ENCODE measurements at regions not wholly inside any gene's neighbourhood (a gene's known extent, or its start where the extent isn't known, plus 50 kb on each side); places are given as distances from the start of the nearest gene placed in this dataset.

DNA sequence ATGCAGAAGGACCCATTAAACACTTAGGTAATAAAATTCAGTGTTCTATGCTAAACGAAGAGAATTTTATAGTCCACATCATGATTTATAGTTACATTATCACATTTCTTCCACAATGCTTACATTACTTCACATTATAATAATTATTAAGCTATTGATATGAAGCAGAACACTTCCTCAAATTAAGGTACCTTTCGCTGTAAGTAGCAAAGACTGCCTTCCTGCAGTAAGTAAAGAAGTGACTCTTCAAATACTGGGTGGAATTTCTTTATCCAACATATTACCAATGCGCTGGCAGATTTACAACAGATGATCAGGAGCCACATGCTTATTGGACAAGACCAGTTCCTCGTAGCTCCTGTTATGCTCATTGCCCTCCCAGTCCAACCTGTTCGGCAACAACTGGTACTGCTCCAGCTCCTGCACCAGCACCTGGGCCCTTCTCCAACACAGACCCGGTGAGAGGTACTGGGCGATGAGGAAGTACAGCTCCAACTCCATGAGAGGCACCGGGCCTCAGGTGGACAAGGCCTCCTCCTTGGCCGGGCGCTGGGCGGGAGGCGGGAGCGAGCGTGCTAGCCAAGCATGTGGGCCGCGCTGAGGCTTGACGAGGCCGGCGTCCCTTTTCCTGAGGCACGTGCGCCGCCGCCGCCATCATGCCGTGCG lies 210.7 kb upstream of the ATP2B1 start:
- no peak for DNase-seq
- ATAC-seq = no peak

DNA sequence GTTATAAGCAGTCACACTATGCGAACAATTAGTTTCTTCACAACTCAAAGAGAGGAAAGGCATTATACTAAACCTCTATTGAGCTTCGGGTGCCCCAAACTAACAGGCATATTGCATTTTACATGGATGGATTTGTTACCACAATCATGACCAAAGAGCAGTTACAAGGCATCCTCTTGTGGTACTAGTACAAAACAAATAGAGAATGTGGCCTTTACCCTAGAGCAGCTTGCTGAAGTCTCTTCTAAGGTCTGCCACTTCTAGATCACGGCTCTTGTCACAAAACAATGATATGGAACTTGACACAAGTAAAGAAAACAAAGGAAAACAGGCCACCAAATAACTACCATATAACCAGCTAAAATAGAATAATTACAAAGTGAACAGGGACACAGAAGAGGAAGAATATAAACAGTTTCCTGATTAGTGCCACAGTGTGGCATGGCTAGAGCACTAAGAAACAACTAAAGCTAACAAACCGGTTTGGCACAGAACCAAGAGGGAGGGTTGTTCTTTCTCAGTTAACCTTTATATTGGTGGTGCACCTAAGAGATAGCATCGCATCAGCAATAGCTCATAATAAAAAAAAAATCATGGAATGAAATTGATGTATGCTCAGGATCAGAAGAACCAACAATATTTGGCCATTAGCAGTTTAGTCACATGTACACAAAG lies 209.7 kb upstream of the ATP2B1 start:
- DNase-seq (no peak), ATAC-seq (no peak)

DNA sequence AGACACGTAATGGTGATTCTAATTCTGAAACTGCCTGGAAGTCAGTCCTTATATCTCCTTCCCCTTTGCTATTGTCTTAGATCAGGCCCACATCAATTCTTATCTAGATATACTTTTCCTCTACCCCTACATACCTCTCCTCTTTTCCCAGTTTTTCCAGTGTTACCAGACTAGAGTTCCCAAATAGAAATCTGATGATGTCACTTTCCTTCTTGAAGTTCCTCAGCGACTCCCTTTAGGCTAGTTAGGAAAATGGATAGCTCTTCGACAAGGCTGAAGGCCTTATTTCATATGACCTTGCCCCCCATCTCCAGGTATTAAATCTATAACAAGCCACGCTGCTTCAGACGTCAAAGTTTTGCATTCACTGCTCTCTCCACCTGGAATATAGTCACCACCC lies 201.1 kb upstream of the ATP2B1 start:
- ATAC-seq (no peak), DNase-seq (no peak)

DNA sequence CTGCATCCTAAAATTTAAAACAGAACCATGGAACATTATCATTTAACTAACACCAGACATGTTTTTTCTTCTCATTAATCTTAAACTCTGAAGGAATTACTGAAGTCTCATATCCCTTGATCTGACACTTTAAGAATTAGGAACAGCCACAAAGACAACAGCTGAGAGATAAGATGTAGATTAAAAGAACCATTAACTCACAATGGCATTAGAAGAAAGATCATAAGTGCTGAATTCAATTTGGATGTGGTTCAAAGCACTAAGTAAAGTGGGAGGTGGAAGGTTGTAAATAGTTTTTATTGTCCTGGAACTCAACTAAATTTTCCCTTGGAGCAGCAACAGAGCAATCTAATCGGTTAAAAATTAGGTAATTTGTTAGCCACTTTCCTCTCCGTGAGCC lies 199.0 kb upstream of the ATP2B1 start:
- no peak for DNase-seq

DNA sequence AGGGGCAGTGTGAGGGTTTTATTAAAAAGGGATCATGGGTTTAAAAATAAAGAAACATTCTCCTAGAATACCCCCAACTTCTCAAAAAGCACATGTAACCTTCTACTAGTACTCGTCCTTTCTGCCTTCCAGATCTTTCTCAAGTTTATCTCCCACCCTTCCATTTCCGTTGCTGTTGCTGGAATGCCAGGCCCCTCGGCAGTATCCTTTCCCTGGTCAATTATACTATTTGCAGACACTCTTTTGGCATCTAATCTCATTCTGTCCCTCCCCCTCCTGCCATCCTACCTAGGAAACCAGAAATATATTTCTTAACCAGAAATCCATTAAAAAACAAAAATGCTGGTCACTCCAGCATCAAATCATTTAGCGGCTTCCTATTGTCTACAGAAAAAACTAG lies 198.2 kb upstream of the ATP2B1 start:
- ATAC-seq (no peak), DNase-seq (no peak)

More for the DNA sequence above, 199.0 kb upstream of the ATP2B1 start:
- no peak for ATAC-seq

DNA sequence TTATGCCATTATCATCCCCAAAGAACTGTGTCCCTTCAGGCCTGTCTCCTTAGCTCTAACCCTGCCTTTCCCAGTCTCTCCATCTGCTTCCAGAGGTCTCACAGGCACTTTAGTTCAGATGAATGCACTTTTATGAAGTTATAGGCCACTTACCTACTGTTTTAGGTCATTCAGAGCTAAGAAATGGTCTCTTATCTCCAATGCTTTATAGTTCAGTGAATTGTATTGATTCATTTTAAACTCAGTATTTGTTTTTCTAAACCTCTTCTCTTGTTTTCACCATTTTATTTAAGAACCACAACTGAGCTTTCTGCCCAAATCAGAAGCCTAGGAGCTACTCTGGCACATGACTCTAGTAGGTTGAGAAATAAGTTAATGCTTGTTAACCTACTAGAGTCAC lies 197.5 kb upstream of the ATP2B1 start:
- DNase-seq (no peak), ATAC-seq (no peak)

DNA sequence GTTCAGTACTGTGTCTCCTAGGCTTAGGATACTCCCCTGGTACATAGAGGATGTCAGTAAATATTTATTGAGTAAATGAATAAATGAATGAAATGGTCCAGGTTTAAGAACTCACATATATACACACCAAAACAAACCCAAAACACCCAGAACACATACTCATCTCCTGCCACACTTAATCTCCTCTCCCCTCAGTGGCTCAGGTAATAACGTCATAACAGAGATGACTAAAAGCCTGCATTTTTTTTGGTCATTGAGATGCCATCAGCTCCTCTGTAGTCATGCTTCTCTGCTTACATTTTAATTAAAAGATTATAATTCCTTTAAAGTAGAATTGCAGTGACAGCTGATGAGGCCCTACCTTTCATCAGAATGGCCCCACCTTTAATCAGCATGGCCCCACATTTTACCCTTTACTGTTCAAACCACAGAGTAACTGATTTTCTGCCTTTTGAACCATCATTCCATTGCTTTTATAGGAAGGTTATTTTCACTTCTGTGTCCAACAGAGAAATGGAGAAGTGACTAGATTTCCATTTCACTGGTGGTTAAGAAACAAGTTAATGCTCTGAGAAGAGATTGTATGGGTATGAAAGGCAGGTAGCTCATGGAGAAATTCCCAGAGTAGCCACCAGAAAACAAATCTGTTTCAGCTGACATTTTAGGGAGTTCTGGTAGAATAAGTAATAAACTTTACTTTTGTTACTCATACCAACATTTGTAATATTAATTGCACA lies 193.4 kb upstream of the ATP2B1 start:
- no peak for DNase-seq
- ATAC-seq = no peak

DNA sequence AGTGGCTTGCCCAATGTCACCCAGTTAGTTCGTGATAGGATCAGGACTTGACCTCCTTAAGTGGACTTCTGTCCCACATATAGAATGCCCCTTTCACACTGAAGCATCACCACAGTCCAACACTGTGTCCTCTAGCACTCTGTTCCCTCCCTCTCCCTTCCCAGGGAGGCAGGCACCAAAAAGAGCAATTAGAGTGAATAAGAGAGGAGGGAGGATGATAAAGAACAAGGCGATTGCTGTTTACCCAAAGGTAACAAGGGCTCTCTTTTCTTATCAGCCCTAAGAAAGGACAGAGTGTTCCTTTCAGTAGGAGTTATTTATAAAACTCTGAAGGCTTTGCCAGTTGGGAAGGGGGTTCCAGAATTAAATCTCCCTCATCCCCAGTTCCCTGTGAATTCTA lies 192.7 kb upstream of the ATP2B1 start:
- no peak for ATAC-seq
- DNase-seq = no peak

DNA sequence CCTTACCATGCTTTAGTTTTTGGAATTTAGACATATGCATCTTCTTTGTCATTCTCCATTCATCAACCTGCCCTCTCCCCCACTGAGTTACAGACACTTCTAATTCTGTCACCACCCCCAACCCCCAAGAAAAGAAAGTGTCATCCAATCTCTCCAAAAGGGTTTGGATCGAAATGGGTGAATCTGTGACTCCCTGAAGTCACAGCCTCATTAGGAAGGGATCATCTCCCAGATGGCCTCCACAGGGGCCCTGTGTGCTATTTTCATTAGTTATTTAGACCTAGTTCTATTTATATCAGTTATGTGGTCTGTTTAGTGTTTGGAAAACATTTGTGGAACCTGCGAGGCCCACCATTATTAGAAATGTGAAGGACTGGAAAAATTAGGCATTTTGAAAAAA lies 191.0 kb upstream of the ATP2B1 start:
- DNase-seq (no peak), ATAC-seq (no peak)

DNA sequence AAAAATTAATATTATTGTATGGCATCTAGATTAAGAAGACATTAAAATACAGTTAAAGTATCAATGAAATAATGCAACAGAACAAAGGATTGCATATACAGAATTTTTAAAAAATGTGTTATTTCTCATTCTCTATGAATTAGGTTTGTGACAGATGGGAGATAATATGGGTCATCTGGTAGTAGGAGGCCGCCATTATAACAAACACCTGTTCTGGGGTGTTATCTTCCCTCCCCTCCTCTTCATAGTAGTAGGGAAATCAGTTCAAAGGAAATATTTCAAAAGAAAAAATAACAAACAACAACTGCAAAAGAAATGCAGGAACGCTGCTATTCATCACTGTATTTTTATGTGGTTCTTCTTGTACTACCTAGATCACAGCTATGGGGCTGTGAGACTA lies 187.0 kb upstream of the ATP2B1 start:
- ATAC-seq (no peak), DNase-seq (no peak)

DNA sequence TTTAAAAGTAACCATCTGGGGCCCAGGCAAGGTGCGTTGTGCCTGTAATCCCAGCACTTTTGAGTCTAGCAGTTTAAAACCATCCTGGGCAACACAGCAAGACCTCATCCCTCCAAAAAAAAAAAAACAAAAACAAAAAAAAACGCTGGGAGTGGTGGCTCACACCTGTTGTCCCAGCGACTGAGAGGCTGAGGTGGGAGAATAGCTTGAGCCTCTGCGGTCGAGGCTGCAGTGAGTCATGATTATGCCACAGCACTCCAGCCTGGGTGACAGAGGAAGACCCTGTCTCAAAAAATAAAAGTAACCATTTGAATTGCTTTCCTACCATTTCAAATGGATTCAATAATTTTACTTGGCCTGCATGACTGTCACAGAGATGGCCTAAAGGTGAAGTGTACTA lies 186.5 kb upstream of the ATP2B1 start:
- ATAC-seq = no peak
- DNase-seq = no peak

DNA sequence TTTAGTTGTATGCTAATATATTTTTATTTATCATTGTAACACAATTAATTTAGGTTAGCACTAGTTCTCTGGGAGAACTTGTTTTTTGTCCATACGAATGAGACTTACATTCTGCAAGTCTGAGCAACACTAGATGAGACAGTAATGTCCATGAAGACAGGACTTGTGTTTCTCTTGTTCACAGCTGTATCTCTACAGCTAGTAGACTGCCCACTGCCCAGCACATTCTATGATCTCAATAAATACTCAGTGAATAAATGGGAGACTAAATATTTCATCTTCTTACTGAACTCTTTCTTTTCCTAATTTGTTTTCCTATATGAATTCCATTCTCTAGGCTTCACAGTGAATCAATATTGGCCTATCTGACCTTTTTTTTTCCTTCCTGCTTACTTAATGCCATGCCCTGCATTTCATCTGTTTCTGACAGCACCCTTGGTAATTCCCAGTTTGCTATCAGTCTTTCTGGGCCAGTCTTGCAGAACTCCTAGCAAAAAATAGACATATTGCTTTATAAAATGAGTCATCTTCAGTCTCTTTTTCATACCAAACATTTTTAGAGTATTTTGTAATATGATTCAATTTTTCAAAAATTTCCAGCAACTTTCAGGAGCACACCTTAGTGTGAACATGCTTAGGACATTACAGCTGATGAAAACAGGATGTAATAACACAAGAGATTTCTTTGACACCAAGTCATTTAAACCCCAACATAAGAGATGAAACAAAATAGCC lies 185.5 kb upstream of the ATP2B1 start:
- DNase-seq = no peak
- ATAC-seq = no peak

DNA sequence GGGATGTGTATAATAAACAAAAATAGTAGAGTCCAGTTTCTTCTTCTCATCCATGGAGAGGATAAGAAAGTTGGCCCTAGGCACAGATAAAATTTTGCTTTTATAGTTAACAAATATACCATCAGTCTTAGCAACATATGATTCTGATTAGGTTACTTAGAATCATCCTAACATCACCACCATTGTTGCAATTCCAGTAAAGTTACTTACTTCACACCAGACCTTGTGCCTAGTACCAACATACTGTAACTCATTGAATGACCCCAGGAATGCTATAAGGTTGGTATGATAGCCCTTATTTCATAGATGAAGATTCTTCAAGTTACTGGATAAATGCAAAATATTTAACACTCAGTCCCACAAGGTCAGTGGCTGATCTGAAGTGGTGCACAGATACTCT lies 183.8 kb upstream of the ATP2B1 start:
- no peak for DNase-seq
- ATAC-seq = no peak

DNA sequence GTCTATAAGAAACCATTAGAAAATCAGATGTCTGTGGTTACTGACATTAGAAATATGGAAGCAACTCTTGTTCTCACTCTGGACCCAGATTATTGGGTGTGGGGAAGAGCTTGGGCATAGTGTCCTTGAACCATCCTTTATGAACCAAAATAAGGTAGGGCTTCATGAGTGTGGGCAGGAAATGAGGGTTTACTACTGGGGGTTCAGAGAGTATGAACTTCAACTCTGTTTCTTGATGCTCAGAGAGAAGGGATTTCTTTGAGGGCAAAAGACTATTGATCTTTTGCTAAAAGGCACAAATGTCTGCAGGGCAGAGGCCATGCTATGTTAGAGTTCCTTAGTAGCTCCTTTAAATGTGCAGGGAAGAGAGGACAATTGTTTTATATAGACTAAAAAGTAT lies 183.3 kb upstream of the ATP2B1 start:
- no peak for ATAC-seq
- no peak for DNase-seq

DNA sequence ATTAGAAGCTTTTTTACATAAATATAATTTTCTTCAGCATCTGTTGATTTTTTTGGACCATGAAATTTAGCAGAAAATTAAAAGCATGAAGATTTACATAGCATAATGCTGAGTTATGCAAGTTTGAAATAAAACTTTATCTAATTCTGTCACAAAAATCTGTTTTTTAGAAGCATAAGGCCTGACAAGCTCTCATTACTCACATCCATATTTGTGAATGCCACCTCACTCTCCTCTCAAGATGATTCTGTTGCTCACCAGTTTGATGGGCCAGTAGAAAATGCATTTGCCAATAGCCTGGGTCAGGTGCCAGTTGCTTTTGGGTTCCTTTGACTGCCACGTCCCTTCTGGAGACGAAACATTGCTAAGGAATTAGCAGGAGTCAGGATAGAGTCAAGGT lies 181.5 kb upstream of the ATP2B1 start:
- ATAC-seq (no peak), DNase-seq (no peak)

DNA sequence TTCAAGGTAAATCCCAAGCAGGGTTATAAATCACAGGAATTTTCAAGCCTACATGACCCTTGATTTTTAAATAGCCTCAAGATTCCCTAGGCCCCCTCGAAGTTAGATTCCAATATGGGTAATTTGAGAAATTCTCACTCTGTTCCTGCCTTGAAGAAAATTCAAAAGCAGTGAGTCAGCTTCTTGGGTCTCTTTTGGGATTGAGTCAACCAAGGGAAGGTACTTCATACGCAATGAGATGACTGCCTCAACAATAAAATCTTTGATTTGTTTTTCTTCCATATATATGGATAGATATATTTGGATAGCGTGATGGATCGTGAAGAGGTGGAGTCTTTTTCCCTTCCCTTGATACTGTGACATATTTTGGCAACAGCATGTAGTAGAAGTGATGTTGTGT lies 180.4 kb upstream of the ATP2B1 start:
- ATAC-seq (no peak), DNase-seq (no peak)

DNA sequence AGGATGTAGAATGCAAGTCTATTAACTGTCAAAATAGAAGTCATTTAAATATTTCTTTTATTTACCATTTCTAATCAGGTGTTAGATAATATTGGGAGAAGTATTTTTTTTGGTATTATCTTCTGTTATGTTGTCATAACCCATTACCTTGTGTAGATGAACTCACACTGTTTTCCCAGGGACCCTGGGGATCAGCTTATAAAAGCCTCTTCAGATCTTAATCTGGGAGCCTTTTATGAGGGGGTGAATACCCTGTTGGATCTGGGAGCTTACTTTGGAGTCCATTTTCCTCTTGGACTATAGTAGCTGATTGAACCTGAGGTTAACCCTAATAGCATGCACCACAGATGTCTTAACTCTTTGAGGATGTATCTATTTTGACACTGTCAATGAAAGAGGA lies 176.3 kb upstream of the ATP2B1 start:
- no peak for ATAC-seq
- DNase-seq = no peak

DNA sequence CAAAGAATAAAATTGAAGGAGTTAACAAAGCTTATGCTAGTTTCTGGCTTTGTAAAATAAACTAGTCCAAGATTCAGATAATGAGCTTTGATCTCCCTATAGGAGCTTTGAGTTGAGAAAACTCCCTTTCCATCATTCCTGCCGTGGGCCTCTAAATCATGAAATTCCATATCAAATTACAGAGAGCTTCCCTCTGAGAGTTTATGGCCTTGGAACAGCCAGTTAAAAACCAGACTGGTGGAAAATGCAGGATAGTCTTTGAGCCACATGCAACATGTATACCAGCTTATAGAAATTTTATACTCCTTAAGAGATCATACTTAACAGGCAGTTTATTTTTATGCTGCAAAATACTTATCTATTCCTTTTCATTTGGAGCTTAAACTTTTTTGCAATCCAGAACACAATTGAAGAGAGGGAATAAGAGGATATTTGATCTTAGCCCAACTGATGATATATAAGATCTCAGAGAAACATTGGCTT lies 175.8 kb upstream of the ATP2B1 start:
- DNase-seq = no peak
- no peak for ATAC-seq

DNA sequence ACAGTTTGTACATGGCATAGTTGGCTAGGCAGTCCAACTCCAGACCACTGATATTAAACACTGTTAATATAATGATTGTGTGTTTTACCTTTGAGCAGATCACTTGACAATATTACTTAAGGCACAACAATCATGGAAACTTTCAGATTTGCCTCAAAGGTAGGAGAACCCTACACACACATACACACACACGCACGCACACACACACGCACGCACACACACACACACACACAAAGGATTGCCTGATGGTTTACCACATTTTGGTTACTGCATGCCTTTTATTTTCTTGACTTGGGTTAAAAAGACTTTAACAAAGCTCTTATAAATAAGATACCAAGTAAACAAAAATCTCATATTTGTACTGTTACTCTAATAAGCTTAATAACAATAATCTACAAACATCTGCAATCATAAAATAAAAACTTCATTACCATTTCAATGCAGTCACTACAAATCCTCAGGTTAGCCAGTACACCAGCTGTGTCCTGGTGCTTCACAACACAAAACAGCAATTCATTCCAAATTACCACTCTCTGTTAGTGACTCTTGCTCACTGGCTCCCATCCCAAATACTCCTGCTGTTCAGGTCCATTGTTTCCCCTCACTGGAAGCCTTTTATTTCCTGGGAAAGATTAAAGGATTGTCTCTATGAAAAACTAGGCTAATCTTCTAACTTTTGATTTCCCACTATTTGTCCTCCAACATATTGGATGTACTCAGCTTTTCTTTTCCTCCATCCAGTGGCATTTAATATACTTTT lies 175.2 kb upstream of the ATP2B1 start:
- no peak for ATAC-seq
- DNase-seq = no peak

DNA sequence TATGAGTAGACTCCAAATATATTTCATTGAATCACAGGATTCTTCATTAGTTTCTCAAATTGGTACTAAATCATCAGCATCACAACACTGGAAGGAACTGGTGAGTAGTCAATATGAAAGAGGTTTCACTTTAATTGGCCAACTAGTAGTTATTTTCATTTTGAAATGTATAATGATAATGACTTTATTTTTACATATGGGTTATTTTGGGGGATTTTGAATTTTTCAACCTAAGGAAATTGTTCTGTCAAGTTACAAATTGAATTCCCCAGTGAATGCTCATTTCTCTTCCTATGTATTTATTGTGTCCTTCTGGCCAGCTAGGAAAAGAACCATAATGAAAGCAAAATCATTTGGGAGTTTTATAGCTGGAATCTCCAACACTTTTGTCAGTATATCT lies 174.2 kb upstream of the ATP2B1 start:
- ATAC-seq = no peak
- DNase-seq = no peak

DNA sequence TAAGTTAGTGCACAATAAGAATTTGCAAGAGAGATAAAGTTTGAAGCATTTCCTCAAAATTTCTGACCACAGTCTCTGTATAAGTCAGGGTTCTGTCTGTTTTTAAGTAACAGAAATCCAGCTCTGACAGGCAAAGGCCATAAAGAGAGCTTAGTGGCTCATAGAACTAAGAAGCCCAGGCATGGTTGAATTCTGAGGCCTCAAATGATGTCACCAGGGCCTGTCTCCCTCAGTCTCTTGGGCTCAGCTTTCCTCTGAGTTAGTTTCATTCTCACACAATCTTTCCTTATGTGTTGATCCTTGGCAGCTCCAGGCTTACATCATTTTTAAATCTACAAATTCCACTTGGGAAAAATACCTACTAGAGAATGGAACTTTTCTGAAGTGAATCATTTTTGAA lies 173.4 kb upstream of the ATP2B1 start:
- peak; percentile 72 for ATAC-seq
- DNase-seq = no peak
